Activated CD4-positive, alpha-beta memory T cell treated with anti-CD3 and anti-CD28 coated beads, Interleukin-2, amount 10 ng/mL, durations not matched to agents 7 days and 5 days (primary cell): ENCODE measurements at regions not wholly inside any gene's neighbourhood (a gene's known extent, or its start where the extent isn't known, plus 50 kb on each side); places are given as distances from the start of the nearest gene placed in this dataset.

Source experiments
- CTCF ChIA-PET: fragments of 350-600 bp; sonication (Branson Sonifier 250); formaldehyde crosslinking; loops from one replicate; lab custom pipeline; 2021; ENCODE audit warnings: antibody characterized with exemption, inconsistent platforms; lab: Charles Lee
- POLR2A ChIA-PET: fragments of 350-600 bp; sonication (Branson Sonifier 250); formaldehyde crosslinking; loops from one replicate; lab custom pipeline; 2021; ENCODE audit warnings: antibody characterized with exemption; lab: Charles Lee
- DNase-seq: peaks from one replicate; pipeline ENCODE4 v3.0.0-alpha.2; 2020
- H3K27ac Mint-ChIP-seq: one replicate; pipeline ENCODE4 v1.8.0; 2021; ENCODE audit warnings: mild to moderate bottlenecking, mixed read lengths
- H3K27me3 Mint-ChIP-seq: one replicate; pipeline ENCODE4 v1.8.0; 2021; ENCODE audit warnings: mixed read lengths
- H3K36me3 Mint-ChIP-seq: one replicate; pipeline ENCODE4 v1.8.0; 2021; ENCODE audit warnings: low read depth, mixed read lengths
- H3K4me1 Mint-ChIP-seq: one replicate; pipeline ENCODE4 v1.8.0; 2021; ENCODE audit warnings: mixed read lengths
- H3K4me3 Mint-ChIP-seq: one replicate; pipeline ENCODE4 v1.8.0; 2021; ENCODE audit warnings: mild to moderate bottlenecking, mixed read lengths
- H3K9me3 Mint-ChIP-seq: one replicate; pipeline ENCODE4 v1.8.0; 2021; ENCODE audit warnings: mixed read lengths

DNA sequence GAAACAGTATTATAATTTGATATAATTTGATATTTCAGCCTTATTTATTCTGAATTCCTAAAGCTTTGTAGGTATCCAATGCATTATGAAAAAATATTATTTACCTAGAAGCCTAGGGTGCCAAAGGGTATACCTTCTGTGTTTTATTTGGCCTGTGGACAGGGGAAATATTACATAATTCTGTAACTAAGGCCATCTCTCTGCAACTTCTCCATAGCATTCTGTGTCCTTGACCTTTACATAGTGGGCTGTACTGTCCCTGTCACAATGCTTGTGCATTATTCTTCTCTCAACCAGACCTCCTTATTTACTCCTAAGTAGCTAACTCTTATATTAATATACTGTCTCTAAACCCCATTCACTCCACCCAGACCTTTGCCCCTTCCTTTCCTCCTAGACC lies 57.0 kb upstream of the RANBP6 start:
- Mint-ChIP-seq H3K27ac (no peak overlapping the region), H3K9me3 (peaks cover 4% of the 10 kb centered on the region), H3K4me1 (peaks cover 17% of the 10 kb centered on the region), H3K27me3 (no peaks in the 10 kb centered on the region), H3K36me3 (peaks cover under 1% of the 10 kb centered on the region), H3K4me3 (no peak overlapping the region)
- CTCF ChIA-PET = interaction anchor here (0.9 to 2.6 kb wide), 2 partner anchors 203 to 234 kb away, joined by 3 to 6 read pairs; no protein-coding TSS in a partner anchor
- DNase-seq = no peak
- POLR2A ChIA-PET = no interaction called here

DNA sequence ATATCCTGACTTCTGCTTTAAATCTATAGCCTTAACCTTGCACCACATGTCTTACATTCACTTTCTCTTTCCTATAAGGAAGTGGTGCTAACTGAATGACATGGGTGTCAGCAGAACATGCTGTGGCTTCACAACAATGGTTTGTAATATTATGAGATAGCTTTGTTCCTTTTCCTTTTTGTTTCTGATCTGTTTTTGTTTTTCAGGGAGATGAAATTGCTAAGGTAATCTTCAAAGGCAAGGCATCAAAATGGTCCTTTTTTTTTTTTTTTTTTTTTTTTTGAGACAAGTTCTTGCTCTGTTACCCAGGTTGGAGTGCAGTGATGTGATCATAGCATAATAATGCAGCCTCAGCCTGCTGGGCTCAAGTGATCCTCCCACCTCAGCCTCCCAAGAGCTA lies 53.6 kb upstream of the RANBP6 start:
- peaks cover 17% of the 10 kb centered on the region for H3K4me1 Mint-ChIP-seq
- peak overlapping the region; percentile 70 for H3K27ac Mint-ChIP-seq
- ChIA-PET CTCF (interaction anchor here (0.6 to 2.4 kb wide), 8 partner anchors 15 to 339 kb away, joined by 3 to 14 read pairs (median 3); no protein-coding TSS in a partner anchor), POLR2A (interaction anchor here (0.6 to 1.2 kb wide), 3 partner anchors 345 to 688 kb away, joined by 3 read pairs; partner anchors contain the start of gene KDM4C)
- peak; percentile 30 for DNase-seq
- H3K36me3 Mint-ChIP-seq = peaks cover 4% of the 10 kb centered on the region
- no peaks in the 10 kb centered on the region for H3K27me3 Mint-ChIP-seq
- H3K4me3 Mint-ChIP-seq = no peak overlapping the region
- H3K9me3 Mint-ChIP-seq = peaks cover 16% of the 10 kb centered on the region

- H3K9me3 Mint-ChIP-seq = peaks cover 19% of the 10 kb centered on the region
- H3K27ac Mint-ChIP-seq = no peak overlapping the region
- H3K27me3 Mint-ChIP-seq = peaks cover under 1% of the 10 kb centered on the region
- POLR2A ChIA-PET = no interaction called here
- H3K4me1 Mint-ChIP-seq = peaks cover 25% of the 10 kb centered on the region
- no peak overlapping the region for H3K4me3 Mint-ChIP-seq
- CTCF ChIA-PET = interaction anchor here (2.4 kb wide), 1 partner anchor 13 kb away, joined by 14 read pairs; no protein-coding TSS in a partner anchor
- peaks cover 4% of the 10 kb centered on the region for H3K36me3 Mint-ChIP-seq
- DNase-seq = no peak
Measured at GRCh38 chr9:6067426-6067825, 52.0 kb upstream of the RANBP6 start.
